ENCODE measurements at regions not wholly inside any gene's neighbourhood (a gene's known extent, or its start where the extent isn't known, plus 50 kb on each side); places are given as distances from the start of the nearest gene placed in this dataset.
A peak's percentile ranks its signal among the peaks of the same experiment; 100 is the strongest.

- DNase-seq, result no peak
Observed at GRCh38 chr2:133814890-133815289, 246.6 kb upstream of the NCKAP5 start.

- DNase-seq, result no peak
Observed at GRCh38 chr2:133816037-133816436, 247.8 kb upstream of the NCKAP5 start.

GRCh38 chr2:133817680-133818566, 249.7 kb upstream of the NCKAP5 start:
- DNase-seq, result peak; percentile 98

GRCh38 chr2:133818661-133819060, 250.4 kb upstream of the NCKAP5 start:
- no peak for DNase-seq

DNA sequence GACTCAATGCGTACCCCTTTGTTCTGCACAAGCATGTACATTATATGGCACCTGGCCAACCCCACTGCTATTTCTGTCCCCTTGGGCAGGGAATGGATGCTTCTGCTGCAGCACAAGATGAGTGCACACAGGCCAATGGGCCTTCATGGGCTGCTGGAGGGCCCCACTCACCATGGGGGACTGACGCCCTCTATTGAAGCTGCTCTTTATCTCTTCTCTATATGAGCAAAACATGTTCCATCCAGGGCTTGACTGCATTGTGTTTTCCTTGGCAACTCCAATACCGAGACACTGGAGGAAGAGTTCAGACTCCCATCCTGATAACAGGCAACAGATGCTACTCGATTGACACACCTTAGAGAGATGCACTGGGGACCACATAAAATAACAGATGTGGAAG, 251.6 kb upstream of the NCKAP5 start:
- DNase-seq, result peak; percentile 66

DNA sequence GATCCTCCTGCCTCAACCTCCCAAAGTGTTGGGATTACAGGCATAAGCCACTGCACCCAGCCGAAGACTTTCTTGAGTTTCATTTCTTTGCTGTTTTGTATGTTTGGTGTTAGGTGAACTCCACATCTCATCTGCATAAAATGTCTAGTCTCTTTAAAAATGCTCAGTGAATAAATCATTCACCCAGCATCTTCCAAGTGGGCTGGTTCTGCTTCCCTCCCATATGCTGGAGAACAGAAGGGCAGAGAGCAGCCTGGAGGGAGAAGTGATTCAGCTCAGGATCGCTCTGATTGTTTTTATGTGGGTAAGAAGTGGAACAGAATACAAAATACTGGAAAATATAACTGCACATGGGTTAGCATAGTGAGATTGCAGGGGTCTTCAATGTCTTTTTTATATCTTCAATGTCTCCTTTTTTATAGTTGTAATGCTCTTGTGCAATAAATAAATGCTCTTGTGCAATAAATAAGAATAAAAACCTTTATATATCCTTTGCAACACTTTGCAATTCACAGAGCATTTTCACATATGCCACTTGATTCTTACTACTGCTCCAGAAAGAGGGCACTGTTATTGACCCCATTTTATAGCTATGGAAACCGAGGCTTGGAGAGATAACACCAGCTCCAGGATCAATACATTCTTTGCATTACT, 253.0 kb upstream of the NCKAP5 start:
- DNase-seq, result peak; percentile 77

- no peak for DNase-seq
Observed at GRCh38 chr2:133822517-133823225, 254.4 kb upstream of the NCKAP5 start.

GRCh38 chr2:133823226-133823550, 254.9 kb upstream of the NCKAP5 start:
- no peak for DNase-seq

DNA sequence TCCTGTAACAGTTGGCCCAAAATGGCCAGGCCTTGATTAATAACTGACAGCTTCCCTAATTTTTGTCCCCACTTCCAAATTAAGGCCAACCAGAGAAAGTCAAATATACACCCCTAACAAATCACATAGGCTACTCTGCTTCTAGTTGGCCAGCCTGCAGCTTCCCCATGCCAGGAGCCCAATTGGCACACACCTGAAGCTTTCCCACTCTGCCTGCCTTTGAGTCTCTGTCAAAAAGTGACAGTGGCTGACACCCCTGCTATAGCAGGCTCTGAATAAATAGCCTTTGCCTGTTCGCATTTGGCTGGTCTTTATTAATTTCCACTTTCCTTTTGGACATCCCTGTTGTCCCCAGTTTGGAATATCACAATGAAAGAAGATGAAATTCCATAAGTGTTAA, 256.6 kb upstream of the NCKAP5 start:
- DNase-seq, result no peak

DNA sequence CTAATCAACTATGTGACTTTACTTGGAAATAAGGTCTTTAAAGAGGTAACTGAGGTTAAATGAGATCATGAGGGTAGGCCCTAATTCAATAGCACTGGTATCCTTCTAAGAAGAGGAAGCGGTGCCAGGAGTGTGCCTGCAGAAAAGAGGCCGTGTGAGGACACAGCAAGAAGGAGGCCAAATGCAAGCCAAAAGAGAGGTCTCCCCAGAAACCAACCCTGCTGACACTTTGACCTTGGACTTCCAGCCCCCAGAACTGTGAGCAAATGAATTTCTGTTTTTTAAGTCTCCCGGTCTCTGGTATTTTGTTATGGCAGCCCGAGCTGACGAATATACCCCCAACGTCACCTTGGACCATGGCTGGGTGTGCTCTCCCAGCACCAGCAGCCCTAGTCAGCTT, 257.5 kb upstream of the NCKAP5 start:
- no peak for DNase-seq

DNA sequence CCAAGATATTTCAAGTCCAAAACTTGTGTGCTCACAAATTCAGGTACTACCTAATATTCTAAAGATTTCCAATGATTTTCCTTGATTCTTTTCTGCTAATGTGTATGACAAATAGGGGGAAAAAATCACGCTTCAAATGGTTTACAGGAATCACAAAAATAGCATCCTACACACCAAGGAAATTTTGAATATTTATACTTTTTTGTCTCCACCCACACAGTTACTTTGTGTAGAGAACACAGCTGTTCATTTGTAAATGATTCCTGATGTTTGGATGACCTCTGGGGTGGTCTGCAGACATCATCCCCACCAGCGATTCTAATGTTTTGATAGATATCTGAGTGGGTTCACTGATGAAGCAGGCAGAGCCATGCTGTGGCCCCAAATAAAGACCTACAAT, 260.6 kb upstream of the NCKAP5 start:
- DNase-seq, result no peak

DNA sequence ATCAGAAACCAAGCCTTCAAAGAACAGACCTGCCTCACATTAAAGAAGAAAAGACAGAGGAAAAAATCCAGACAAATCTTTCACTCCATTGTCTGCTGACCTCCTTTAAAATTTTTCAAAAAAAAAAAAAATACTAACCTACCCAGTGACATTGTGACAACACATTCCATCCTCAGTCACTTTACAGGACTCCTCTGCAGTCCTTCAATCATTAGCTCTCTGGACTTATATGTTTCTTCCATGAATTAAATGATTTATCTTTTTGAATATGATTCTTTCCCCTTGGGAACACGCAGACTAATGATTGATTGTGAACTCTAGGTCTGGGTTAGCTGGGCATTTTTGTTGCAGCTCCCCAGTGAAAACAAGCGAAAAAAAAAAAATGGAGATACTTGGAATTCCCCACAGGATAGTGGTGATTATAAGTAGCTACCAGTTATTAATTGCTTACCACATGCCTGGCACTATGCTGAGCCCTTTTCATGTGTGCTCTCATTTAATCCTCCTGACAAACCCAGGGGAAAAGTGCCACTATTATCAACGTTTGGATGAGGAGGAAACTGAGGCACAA, 261.3 kb upstream of the NCKAP5 start:
- no peak for DNase-seq

DNA sequence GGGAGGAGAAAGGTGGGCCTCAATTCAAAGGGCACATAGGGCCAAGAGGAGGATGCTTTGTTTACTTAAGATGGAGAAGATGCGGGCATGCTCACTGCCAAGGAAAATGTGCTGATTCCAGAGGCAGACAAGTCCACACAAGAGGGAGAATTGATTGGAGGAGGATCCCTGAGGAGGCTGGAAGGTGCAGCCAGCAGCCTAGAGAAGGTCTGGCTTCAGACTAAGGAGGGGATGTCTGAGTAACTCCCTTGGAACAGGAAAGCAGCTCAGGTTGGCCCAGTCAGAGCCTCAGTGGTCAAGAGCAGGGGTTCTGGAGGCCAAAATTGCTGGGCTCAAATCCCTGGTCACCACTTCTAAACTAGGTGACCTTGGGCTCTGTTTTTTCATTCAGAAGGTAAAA, 265.5 kb upstream of the NCKAP5 start:
- no peak for DNase-seq

GRCh38 chr2:133835821-133836619, 267.8 kb upstream of the NCKAP5 start:
- no peak for DNase-seq

GRCh38 chr2:133836691-133837345, 268.6 kb upstream of the NCKAP5 start:
- no peak for DNase-seq

DNA sequence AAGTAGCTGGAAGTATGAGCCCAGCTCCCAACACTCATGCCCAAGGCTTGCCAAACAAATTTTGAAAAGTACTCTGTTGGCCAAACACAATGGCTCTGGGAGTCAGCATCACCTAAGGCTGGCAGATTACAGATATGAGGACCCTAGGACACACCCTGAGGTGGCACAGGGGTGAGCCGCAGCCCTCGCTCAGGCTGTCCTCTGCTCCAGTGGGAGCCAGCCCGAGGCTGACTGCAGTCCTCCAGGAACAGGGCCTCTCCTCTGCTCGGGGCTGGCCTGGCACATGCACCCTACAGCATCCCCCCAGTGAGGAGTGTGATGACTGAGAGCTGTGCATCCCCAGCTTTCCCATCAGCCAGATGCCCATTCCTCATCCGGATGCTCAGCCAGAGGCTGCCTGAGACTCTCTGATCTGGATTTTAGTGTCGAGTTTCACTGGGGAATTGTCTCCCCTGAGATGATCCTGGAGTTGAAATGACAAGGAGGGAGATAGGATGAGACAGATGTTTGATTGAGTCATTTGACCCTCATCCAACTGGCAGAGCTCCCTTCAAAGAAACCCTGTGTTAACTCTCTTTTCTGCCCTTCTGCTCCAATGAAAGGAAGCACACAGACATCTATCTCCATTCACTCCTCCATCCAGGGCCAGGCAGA, 269.3 kb upstream of the NCKAP5 start:
- DNase-seq, result peak; percentile 84

DNA sequence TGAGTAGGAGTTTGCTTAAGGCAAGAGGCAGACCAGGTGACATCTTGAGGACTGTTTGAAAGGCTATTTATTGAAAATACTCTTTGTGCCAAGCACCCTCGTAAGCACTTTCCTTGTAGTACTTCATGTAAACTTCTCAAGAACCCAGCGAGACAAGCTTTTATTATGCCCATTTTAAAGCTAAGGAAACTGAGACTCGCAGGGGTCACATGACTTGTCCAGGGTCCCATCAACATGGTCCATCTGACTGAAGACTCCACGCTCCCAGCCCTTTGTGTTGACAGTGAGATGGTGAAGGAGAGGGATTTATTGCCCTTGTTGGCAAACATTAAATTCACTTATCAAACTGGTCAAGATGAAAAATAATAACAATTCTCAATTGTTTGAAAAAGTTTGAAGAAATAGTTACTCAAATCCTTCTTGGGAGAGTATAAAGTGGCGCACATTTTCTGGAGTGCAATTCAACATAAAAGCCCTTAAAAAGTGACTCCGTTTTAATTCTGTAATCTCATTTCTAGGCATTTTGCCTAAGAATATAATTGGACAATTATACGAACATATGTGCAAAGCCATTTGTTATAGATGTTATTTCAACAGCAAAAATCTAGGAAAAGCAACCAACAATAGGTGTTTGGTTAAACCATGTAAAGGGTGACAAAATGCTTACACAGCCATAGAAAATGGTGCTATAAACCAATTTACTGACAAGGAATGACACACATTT, 270.5 kb upstream of the NCKAP5 start:
- no peak for DNase-seq

- no peak for DNase-seq
Observed at GRCh38 chr2:133839677-133840076, 271.4 kb upstream of the NCKAP5 start.

DNA sequence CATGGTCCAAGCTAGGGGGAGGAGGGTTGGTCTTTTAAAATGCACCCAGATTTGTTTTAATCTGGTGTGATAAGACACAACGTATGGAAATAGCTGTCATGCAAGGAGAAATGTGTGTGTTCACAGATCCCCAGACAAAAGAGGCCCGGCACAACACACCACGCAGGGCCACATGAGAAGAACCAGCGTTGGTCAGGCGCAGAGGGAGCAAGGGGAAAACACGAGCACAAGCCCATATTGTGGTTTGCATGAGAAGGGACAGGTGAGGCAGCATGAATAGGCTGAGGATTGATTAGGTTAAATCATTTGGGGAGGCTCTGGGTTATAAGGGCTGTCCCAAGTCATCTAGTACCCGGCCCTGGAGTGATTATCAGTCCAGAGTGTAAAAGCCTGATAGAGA, 272.5 kb upstream of the NCKAP5 start:
- DNase-seq, result no peak

- peak; percentile 96 for DNase-seq
Observed at GRCh38 chr2:133841900-133842299, 273.6 kb upstream of the NCKAP5 start.

DNA sequence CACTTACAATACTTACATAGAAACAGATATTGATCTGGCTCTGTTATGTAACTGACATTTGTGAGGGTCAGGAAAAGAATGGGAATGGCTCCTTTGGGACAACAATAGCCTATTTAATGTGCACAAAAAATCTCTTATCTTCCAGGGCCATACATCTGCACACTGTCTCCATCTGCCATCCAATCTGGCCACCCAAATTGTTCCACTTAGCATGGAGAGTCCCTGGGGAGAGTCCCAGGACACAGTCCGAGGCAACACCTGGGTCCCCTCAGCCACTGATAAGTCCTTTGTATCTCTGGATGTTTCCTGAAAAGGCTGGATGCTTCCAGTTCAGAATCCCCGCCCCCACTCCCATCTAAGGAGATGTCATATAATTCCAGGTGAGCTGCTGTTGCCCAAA, 274.2 kb upstream of the NCKAP5 start:
- DNase-seq, result no peak

Measured in fibroblast of skin of abdomen (primary cell).